ENCODE measurements at regions not wholly inside any gene's neighbourhood (a gene's known extent, or its start where the extent isn't known, plus 50 kb on each side); places are given as distances from the start of the nearest gene placed in this dataset.
A peak's percentile ranks its signal among the peaks of the same experiment; 100 is the strongest.

DNA sequence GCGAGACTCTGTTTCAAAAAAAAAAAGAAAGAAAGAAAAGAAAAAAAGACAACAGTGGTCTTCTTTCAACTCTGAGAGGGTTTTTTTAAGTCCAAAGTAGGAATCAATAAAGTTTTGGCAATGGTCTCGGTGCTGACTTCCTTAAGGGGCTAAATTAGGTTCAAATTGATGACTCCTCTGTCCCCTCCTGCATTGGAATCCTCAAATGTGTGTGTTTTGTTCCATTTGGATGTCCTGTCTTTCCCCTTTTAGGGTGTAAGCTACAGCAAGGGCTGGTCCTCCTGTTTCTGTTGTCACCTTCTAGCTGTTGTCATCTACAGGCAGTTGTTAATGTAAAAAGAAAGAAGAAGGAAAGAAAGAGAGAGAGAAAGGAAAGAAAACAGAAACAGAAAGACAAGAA is 54.4 kb downstream of the PABIR2 start:
- WGBS (ENCODE audit: insufficient coverage, low coverage, low lambda C conversion rate, missing lambda C conversion rate), result 60% methylated on average over 2 of the region's 2 CpGs
- no peaks in the 10 kb centered on the region for H3K27me3 ChIP-seq
- H3K9me3 ChIP-seq, result no peaks in the 10 kb centered on the region
- no peak overlapping the region for H3K27ac ChIP-seq
- ATAC-seq, result no peak
- DNase-seq, result no peak
- H3K4me1 ChIP-seq, result no peaks in the 10 kb centered on the region
- no peaks in the 10 kb centered on the region for H3K36me3 ChIP-seq
- TF ChIP-seq, protein P1, sequence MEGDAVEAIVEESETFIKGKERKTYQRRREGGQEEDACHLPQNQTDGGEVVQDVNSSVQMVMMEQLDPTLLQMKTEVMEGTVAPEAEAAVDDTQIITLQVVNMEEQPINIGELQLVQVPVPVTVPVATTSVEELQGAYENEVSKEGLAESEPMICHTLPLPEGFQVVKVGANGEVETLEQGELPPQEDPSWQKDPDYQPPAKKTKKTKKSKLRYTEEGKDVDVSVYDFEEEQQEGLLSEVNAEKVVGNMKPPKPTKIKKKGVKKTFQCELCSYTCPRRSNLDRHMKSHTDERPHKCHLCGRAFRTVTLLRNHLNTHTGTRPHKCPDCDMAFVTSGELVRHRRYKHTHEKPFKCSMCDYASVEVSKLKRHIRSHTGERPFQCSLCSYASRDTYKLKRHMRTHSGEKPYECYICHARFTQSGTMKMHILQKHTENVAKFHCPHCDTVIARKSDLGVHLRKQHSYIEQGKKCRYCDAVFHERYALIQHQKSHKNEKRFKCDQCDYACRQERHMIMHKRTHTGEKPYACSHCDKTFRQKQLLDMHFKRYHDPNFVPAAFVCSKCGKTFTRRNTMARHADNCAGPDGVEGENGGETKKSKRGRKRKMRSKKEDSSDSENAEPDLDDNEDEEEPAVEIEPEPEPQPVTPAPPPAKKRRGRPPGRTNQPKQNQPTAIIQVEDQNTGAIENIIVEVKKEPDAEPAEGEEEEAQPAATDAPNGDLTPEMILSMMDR (IDR thresholded peaks at IDR 0.05), result no peak
- TF ChIP-seq POLR2A (IDR thresholded peaks at IDR 0.05), result no peak
- H3K4me3 ChIP-seq, result no peak overlapping the region
- intact Hi-C loops (cut with DNase I), result no loop called here

DNA sequence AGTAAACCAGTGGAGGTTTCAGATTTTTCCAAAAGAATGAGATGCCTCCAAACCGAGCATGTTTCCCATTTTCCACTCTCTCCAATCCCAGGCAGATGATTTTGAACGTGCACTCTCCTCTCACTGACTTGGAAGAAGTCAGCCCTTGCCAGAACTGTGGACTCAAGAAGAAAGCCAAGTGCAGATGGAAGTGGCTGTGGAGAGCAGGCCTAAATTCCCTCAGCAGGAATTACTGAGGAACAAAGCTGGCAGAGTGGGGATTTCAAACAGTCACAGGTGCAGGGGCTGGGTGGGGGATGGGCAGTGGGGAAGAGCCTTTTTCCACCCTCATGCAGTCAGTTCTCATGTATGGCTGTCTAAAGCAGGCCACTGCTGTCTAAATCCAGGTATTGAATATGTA is 55.3 kb downstream of the PABIR2 start:
- H3K9me3 ChIP-seq, result no peaks in the 10 kb centered on the region
- intact Hi-C loops (cut with DNase I), result no loop called here
- H3K27ac ChIP-seq, result no peak overlapping the region
- H3K4me3 ChIP-seq, result no peak overlapping the region
- ATAC-seq (no peak), DNase-seq (no peak)
- no peaks in the 10 kb centered on the region for H3K4me1 ChIP-seq
- H3K36me3 ChIP-seq, result no peaks in the 10 kb centered on the region
- 30% methylated on average over 2 of the region's 2 CpGs for WGBS (ENCODE audit: insufficient coverage, low coverage, low lambda C conversion rate, missing lambda C conversion rate)
- TF ChIP-seq POLR2A (IDR thresholded peaks at IDR 0.05), result no peak
- TF ChIP-seq, protein P1 (IDR thresholded peaks at IDR 0.05), result no peak
- no peaks in the 10 kb centered on the region for H3K27me3 ChIP-seq

DNA sequence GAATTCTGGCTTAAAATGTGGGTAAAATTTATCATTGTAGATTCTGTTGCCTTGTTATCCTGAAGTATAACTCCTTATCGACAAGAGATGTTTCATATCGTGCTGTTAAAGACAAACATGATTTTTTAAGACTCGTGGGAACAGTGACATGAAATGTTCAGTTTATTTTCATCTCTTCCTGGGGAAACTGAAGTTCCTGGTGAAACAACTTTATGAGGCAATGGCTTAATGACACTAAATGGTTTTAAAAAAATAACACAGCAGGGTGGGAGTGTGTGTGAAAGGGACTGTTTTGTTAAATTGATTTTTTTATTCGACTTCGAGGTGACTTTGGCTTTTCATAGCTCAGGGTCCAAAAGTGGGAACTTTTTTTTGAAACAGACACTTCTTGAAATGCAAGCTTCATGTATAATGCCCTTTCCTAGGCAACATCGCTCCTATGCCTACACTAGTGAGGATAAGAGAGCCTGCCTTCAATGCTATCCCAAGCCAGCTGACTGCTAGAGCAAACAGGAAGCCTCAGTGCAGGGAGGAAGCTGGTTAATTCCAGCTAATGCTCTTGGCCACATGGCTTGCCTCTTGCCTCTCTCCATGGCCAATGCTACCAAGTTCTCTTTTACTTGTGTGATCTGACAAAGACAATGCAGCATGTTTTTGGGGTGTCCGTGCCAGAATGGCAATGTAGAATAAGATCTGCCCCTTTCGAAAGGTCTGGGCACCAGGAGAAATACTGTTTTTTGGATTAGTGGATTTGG is 57.8 kb downstream of the PABIR2 start:
- WGBS (ENCODE audit: insufficient coverage, low coverage, low lambda C conversion rate, missing lambda C conversion rate), result 45% methylated on average over 8 of the region's 8 CpGs
- Histone ChIP-seq H3K36me3 (no peaks in the 10 kb centered on the region), H3K4me1 (no peaks in the 10 kb centered on the region), H3K27me3 (no peaks in the 10 kb centered on the region), H3K9me3 (no peaks in the 10 kb centered on the region), H3K4me3 (no peak overlapping the region), H3K27ac (no peak overlapping the region)
- intact Hi-C loops (cut with DNase I), result no loop called here
- ATAC-seq, result peak in 2 of 4 donors; percentile 29 to 30
- no peak for DNase-seq
- TF ChIP-seq POLR2A (IDR thresholded peaks at IDR 0.05), result no peak
- TF ChIP-seq, protein P1 (IDR thresholded peaks at IDR 0.05), result no peak

DNA sequence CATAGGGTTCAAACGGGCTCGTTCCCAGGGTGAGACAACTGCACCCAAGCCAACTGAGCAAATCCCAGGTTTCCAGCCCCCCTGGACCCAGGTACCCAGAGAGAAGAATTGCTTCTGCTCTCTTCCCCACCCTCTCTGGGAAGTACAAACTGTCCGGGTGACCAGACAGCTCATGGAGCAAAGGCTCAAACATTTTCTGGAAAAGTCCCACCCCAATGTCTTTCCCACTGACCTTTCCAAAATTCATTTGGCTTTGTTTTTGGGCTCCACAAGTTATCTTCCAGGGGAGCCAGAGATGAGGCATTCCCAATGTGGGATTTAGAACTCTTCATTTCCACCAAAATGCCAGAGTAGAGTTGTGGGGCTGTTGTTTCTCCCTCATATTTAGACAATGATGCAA is 58.6 kb downstream of the PABIR2 start:
- DNase-seq (no peak), ATAC-seq (no peak)
- intact Hi-C loops (cut with DNase I), result no loop called here
- WGBS (ENCODE audit: insufficient coverage, low coverage, low lambda C conversion rate, missing lambda C conversion rate), result 48% methylated on average over 3 of the region's 3 CpGs
- Histone ChIP-seq H3K4me1 (no peaks in the 10 kb centered on the region), H3K27ac (no peak overlapping the region), H3K36me3 (no peaks in the 10 kb centered on the region), H3K4me3 (no peak overlapping the region), H3K27me3 (no peaks in the 10 kb centered on the region), H3K9me3 (no peaks in the 10 kb centered on the region)
- TF ChIP-seq, protein P1 (IDR thresholded peaks at IDR 0.05), result no peak
- TF ChIP-seq POLR2A (IDR thresholded peaks at IDR 0.05), result no peak

Data from right lobe of liver (tissue), 6 donors.